Nephron progenitor cell (in vitro differentiated cells): ENCODE measurements at regions not wholly inside any gene's neighbourhood (a gene's known extent, or its start where the extent isn't known, plus 50 kb on each side); places are given as distances from the start of the nearest gene placed in this dataset.
"Not testable (repeated sequence)": the region's sequence is repeated elsewhere in the genome, so short reads cannot be mapped to it uniquely, and the experiment has no call there.

ENCODE experiments used
- DNase-seq: peaks from one replicate; pipeline ENCODE4 v3.0.0; 2021
- H3K27ac Mint-ChIP-seq: 2 replicates; pipeline ENCODE4 v1.8.0; 2021; ENCODE audit warnings: mild to moderate bottlenecking, moderate library complexity, mixed read lengths
- H3K27me3 Mint-ChIP-seq: 2 replicates; pipeline ENCODE4 v1.8.0; 2021; ENCODE audit warnings: mild to moderate bottlenecking, low read depth, mixed read lengths; ENCODE audit not compliant: poor library complexity
- H3K36me3 Mint-ChIP-seq: 2 replicates; pipeline ENCODE4 v1.8.0; 2021; ENCODE audit warnings: low read depth, mixed read lengths
- H3K4me1 Mint-ChIP-seq: 2 replicates; pipeline ENCODE4 v1.8.0; 2021; ENCODE audit warnings: mixed read lengths
- H3K4me3 Mint-ChIP-seq: 2 replicates; pipeline ENCODE4 v1.8.0; 2021; ENCODE audit warnings: mild to moderate bottlenecking, moderate library complexity, mixed read lengths
- H3K9me3 Mint-ChIP-seq: 2 replicates; pipeline ENCODE4 v1.8.0; 2021; ENCODE audit warnings: mild to moderate bottlenecking, moderate library complexity, mixed read lengths
- TF ChIP-seq, protein P1 (sequence below): fragments of 200-600 bp; sonication (generic); IDR thresholded peaks from 2 replicates; pipeline ENCODE4 v1.5.0; 2021; ENCODE audit warnings: antibody characterized with exemption

DNA sequence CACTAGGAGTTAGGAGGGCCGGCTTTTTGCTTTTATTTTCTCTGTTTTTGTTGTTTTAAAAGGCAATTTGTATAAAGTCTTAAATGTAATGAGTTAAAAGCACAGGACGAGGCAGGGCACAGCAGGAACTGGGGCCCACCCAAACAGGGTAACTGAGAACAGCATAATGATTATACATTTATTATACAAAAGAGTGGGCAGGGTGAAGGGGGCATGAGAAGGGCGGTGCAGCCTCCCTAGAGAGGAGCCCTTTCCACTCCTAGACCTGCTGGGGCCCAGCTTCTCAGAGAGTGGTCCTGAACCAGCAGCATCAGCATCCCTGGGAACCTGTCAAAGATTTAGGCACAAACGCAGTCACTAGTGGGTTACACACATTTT is 438.0 kb downstream of the AGTPBP1 start:
- peaks cover 1% of the 10 kb centered on the region for H3K36me3 Mint-ChIP-seq
- no peak overlapping the region for H3K4me3 Mint-ChIP-seq
- peaks cover 18% of the 10 kb centered on the region for H3K9me3 Mint-ChIP-seq
- peak overlapping the region; percentile 92 for H3K27ac Mint-ChIP-seq
- no peak for DNase-seq
- peaks cover 5% of the 10 kb centered on the region for H3K27me3 Mint-ChIP-seq
- TF ChIP-seq, protein P1, sequence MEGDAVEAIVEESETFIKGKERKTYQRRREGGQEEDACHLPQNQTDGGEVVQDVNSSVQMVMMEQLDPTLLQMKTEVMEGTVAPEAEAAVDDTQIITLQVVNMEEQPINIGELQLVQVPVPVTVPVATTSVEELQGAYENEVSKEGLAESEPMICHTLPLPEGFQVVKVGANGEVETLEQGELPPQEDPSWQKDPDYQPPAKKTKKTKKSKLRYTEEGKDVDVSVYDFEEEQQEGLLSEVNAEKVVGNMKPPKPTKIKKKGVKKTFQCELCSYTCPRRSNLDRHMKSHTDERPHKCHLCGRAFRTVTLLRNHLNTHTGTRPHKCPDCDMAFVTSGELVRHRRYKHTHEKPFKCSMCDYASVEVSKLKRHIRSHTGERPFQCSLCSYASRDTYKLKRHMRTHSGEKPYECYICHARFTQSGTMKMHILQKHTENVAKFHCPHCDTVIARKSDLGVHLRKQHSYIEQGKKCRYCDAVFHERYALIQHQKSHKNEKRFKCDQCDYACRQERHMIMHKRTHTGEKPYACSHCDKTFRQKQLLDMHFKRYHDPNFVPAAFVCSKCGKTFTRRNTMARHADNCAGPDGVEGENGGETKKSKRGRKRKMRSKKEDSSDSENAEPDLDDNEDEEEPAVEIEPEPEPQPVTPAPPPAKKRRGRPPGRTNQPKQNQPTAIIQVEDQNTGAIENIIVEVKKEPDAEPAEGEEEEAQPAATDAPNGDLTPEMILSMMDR = no peak
- H3K4me1 Mint-ChIP-seq = peaks cover 58% of the 10 kb centered on the region

DNA sequence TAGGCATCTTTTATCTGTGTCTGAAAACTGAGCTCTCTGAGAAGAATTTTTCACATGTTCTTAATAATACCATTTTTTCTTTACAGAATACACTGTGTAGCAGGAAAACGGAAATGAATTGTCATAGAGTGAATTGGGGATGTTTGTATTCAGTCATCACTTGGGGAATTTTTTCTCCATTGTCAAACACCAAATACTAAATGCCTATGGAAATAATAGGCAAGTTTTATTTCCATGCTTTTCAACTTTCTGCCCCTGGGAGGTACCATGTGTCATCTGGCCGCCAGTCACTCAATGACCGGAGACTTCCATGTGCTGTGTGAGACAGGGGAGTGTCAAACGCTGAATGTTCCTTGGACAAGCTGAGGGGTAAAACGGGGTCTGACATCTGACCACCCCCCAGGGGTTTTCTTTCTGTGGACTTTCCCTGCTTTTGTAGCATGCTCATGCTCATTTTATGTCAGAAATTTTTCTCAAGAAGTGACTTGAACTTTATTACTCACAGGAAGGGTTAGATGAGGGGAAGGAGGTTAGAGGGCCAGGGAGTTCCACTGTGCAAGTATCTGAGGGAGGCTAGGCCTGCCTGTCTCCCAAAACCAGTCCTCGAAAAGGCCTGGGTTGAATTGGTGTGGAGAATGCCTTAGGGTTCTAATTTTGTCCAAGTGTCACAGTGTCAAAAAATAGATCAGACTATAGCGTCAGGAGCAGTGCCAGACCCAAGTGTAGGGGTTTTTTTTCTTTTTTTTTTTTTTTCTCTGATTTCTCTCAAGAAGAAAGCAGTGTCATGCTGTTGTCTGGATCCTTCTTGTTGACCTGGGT is 438.6 kb downstream of the AGTPBP1 start:
- Mint-ChIP-seq H3K36me3 (peaks cover under 1% of the 10 kb centered on the region), H3K27me3 (peaks cover 9% of the 10 kb centered on the region), H3K4me3 (no peak overlapping the region), H3K9me3 (peaks cover 22% of the 10 kb centered on the region), H3K27ac (peak overlapping the region; percentile 92), H3K4me1 (peaks cover 62% of the 10 kb centered on the region)
- DNase-seq = no peak
- TF ChIP-seq, protein P1 = no peak

DNA sequence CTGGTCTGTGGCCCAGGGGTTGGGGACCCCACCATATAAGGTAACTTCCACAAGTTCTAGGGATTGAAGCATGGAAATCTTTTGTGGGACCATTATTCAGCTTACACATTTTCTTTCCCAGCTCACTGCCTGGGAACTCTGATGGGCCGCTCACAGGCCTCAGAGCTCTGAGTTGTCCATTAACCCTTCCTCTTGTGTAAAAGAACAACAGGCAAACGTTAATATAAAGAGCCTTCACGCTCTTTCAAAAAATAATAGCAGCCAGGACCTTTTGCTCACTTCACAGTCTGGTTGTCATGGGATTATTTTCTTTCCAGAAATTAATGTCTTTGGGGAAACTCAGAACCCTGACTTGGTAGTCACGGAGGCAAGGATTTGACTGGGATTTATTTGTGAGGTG is 443.3 kb downstream of the AGTPBP1 start:
- TF ChIP-seq, protein P1 = no peak
- no peak for DNase-seq
- Mint-ChIP-seq H3K9me3 (peaks cover 22% of the 10 kb centered on the region), H3K27me3 (peaks cover 7% of the 10 kb centered on the region), H3K4me3 (no peak overlapping the region), H3K4me1 (peaks cover 27% of the 10 kb centered on the region), H3K27ac (peak overlapping the region; percentile 89), H3K36me3 (peaks cover 6% of the 10 kb centered on the region)

DNA sequence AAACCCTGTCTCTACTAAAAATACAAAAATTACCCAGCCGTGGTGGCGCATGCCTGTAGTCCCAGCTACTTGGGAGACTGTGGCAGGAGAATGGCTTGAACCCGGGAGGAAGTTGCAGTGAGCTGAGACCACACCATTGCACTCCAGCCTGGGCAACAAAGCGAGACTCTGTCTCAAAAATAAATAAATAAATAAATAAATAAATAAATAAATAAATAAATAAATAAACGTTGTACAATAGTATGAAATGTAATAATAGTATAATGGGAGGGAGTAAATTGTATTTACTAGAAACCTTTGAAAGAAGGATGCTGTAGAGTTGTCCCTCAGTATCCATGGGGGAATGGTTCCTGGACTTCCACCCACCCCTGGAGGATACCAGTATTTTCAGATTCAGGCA is 446.5 kb downstream of the AGTPBP1 start:
- Mint-ChIP-seq H3K27me3 (peaks cover 11% of the 10 kb centered on the region), H3K4me1 (peaks cover 23% of the 10 kb centered on the region)
- H3K36me3 Mint-ChIP-seq = not testable (repeated sequence)

DNA sequence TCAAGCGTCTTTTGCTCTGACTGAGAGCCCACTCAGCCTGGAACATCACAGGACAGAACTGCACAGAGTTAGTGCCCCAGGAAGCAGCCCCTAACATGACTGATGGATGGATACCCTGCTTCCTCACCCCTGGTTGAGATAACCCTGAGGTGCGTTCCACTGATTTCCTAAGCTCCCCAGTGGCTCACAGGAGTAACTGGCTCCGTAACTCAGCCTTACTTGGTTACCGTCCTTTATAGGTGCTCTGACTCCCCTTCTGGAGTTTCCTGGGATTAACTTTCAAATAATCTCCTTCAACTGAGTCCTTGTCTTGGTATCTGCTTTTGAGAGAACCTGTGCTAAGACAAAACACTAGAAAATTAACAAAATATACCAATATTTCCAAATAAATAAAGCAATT is 449.5 kb downstream of the AGTPBP1 start:
- DNase-seq = no peak

More for the DNA sequence above, 446.5 kb downstream of the AGTPBP1 start:
- DNase-seq, H3K27ac Mint-ChIP-seq, H3K4me3 Mint-ChIP-seq: not testable (repeated sequence)
- peaks cover 26% of the 10 kb centered on the region for H3K9me3 Mint-ChIP-seq

DNA sequence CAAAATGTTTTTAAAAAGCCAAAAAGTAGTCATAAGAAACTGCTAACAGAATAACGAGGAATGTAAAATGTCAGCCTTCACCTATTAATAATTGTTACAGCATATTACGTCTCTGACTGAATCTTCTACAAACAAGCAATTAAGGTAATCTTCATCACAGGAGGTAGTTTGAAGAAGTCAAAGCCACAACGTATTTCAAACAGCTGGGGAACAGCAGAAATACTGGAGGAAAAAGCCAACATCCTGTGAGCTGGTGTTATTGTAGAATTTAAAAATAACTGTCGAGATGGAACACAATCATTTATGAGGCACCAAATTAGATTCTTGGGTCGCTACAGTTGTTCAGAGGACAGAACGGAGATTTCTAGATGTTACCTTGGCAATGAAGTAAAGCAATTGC is 450.5 kb downstream of the AGTPBP1 start:
- peaks cover 12% of the 10 kb centered on the region for H3K36me3 Mint-ChIP-seq
- peaks cover 10% of the 10 kb centered on the region for H3K27me3 Mint-ChIP-seq
- peaks cover 21% of the 10 kb centered on the region for H3K4me1 Mint-ChIP-seq
- H3K27ac Mint-ChIP-seq = no peak overlapping the region
- no peak for DNase-seq
- TF ChIP-seq, protein P1 = no peak
- no peak overlapping the region for H3K4me3 Mint-ChIP-seq
- peaks cover 36% of the 10 kb centered on the region for H3K9me3 Mint-ChIP-seq

More for the DNA sequence above, 449.5 kb downstream of the AGTPBP1 start:
- peaks cover 39% of the 10 kb centered on the region for H3K9me3 Mint-ChIP-seq
- H3K4me3 Mint-ChIP-seq = no peak overlapping the region
- peaks cover 12% of the 10 kb centered on the region for H3K36me3 Mint-ChIP-seq
- TF ChIP-seq, protein P1 = no peak
- H3K27ac Mint-ChIP-seq = peak overlapping the region; percentile 49
- peaks cover 10% of the 10 kb centered on the region for H3K27me3 Mint-ChIP-seq
- H3K4me1 Mint-ChIP-seq = peaks cover 21% of the 10 kb centered on the region
